H9 (cell line): ENCODE measurements at regions not wholly inside any gene's neighbourhood (a gene's known extent, or its start where the extent isn't known, plus 50 kb on each side); places are given as distances from the start of the nearest gene placed in this dataset.

Experiments
- DNase-seq: peaks from one replicate; pipeline ENCODE4 v3.0.0-alpha.2; 2017
- H2AFZ ChIP-seq: one replicate; pipeline ENCODE4 v1.6.1; 2013; ENCODE audit warnings: mild to moderate bottlenecking, low read length, control low read depth, moderate library complexity
- H2AK5ac ChIP-seq: 2 replicates; pipeline ENCODE4 v1.6.1; 2013; ENCODE audit warnings: low read length, control low read depth, mixed read lengths; ENCODE audit not compliant: insufficient read length
- H2BK120ac ChIP-seq: one replicate; pipeline ENCODE4 v1.6.1; 2013; ENCODE audit warnings: low read depth, mild to moderate bottlenecking, low read length, control low read depth, inconsistent platforms; ENCODE audit not compliant: poor library complexity, severe bottlenecking
- H2BK12ac ChIP-seq: 2 replicates; pipeline ENCODE4 v1.6.1; 2013; ENCODE audit warnings: low read length, control low read depth, mixed read lengths, low read depth; ENCODE audit not compliant: insufficient read length
- H2BK15ac ChIP-seq: 2 replicates; pipeline ENCODE4 v1.6.1; 2013; ENCODE audit warnings: low read depth, low read length, control low read depth
- H2BK20ac ChIP-seq: one replicate; pipeline ENCODE4 v1.6.1; 2013; ENCODE audit warnings: low read depth, mild to moderate bottlenecking, low read length, control low read depth, inconsistent platforms; ENCODE audit not compliant: poor library complexity, severe bottlenecking
- H2BK5ac ChIP-seq: 2 replicates; pipeline ENCODE4 v1.6.1; 2013; ENCODE audit warnings: low read length, control low read depth, mixed read lengths; ENCODE audit not compliant: insufficient read length
- H3K14ac ChIP-seq: 2 replicates; pipeline ENCODE4 v1.6.1; 2013; ENCODE audit warnings: low read length, control low read depth; ENCODE audit not compliant: insufficient read depth
- H3K18ac ChIP-seq: 2 replicates; pipeline ENCODE4 v1.6.1; 2013; ENCODE audit warnings: low read depth, mild to moderate bottlenecking, mixed read lengths, low read length, control low read depth; ENCODE audit not compliant: insufficient read length
- H3K23ac ChIP-seq: 2 replicates; pipeline ENCODE4 v1.6.1; 2013; ENCODE audit warnings: low read length, control low read depth, mixed read lengths, low read depth; ENCODE audit not compliant: insufficient read length
- H3K23me2 ChIP-seq: 2 replicates; pipeline ENCODE4 v1.6.1; 2013; ENCODE audit warnings: low read depth, mild to moderate bottlenecking, mixed read lengths, low read length, control low read depth; ENCODE audit not compliant: insufficient read length, poor library complexity, severe bottlenecking
- H3K27ac ChIP-seq: 2 replicates; pipeline ENCODE4 v1.5.1; 2013; ENCODE audit warnings: low read length, control low read depth, mixed read lengths, low read depth; ENCODE audit not compliant: insufficient read length
- H3K27me3 ChIP-seq: 2 replicates; pipeline ENCODE4 v1.6.1; 2013; ENCODE audit warnings: low read length, control low read depth, inconsistent platforms; ENCODE audit not compliant: insufficient read depth
- H3K4ac ChIP-seq: 2 replicates; pipeline ENCODE4 v1.6.1; 2013; ENCODE audit warnings: low read depth, mild to moderate bottlenecking, control low read depth, inconsistent platforms, low read length, moderate library complexity
- H3K4me1 ChIP-seq: 2 replicates; pipeline ENCODE4 v1.6.1; 2013; ENCODE audit warnings: low read length, control low read depth, inconsistent platforms; ENCODE audit not compliant: insufficient read depth
- H3K4me2 ChIP-seq: 2 replicates; pipeline ENCODE4 v1.6.1; 2013; ENCODE audit warnings: low read length, control low read depth, mixed read lengths; ENCODE audit not compliant: insufficient read length, insufficient read depth
- H3K56ac ChIP-seq: 2 replicates; pipeline ENCODE4 v1.6.1; 2013; ENCODE audit warnings: low read depth, mild to moderate bottlenecking, mixed read lengths, low read length, control low read depth; ENCODE audit not compliant: insufficient read length
- H3K79me1 ChIP-seq: 2 replicates; pipeline ENCODE4 v1.6.1; 2013; ENCODE audit warnings: low read depth, mild to moderate bottlenecking, moderate library complexity, low read length, control low read depth, inconsistent platforms; ENCODE audit not compliant: insufficient read depth, poor library complexity, severe bottlenecking
- H3K79me2 ChIP-seq: 2 replicates; pipeline ENCODE4 v1.6.1; 2013; ENCODE audit warnings: low read length, control low read depth, inconsistent platforms; ENCODE audit not compliant: insufficient read depth
- H3K9ac ChIP-seq: 2 replicates; pipeline ENCODE4 v1.6.1; 2013; ENCODE audit warnings: low read length, control low read depth, mixed read lengths; ENCODE audit not compliant: insufficient read length; ENCODE audit errors: extremely low read depth
- H3K9me3 ChIP-seq: one replicate; pipeline ENCODE4 v1.6.1; 2013; ENCODE audit warnings: low read depth, low read length, inconsistent platforms; ENCODE audit not compliant: control insufficient read depth
- H3T11ph ChIP-seq: one replicate; pipeline ENCODE4 v1.6.1; 2013; ENCODE audit warnings: mild to moderate bottlenecking, low read length, control low read depth, inconsistent platforms
- H4K20me1 ChIP-seq: one replicate; pipeline ENCODE4 v1.6.1; 2013; ENCODE audit not compliant: control insufficient read depth, insufficient read length, insufficient read depth
- H4K5ac ChIP-seq: 2 replicates; pipeline ENCODE4 v1.6.1; 2013; ENCODE audit warnings: low read depth, mild to moderate bottlenecking, mixed read lengths, low read length, control low read depth; ENCODE audit not compliant: insufficient read length
- H4K8ac ChIP-seq: replicated peaks from 2 replicates; pipeline ENCODE4 v1.6.1; 2013; ENCODE audit warnings: low read length, control low read depth, mixed read lengths, low read depth; ENCODE audit not compliant: insufficient read length
- H4K91ac ChIP-seq: 2 replicates; pipeline ENCODE4 v1.6.1; 2013; ENCODE audit warnings: low read depth, mild to moderate bottlenecking, moderate library complexity, mixed read lengths, low read length, control low read depth; ENCODE audit not compliant: insufficient read length
- H3K27ac Mint-ChIP-seq, 3 experiments: 2 replicates in 2 of 3; 3 replicates in 1 of 3; pipeline ENCODE4 v1.8.0; 2020 to 2021; ENCODE audit warnings: mixed read lengths in 3 of 3, mild to moderate bottlenecking in 1 of 3, moderate library complexity in 1 of 3
- H3K27me3 Mint-ChIP-seq: 2 replicates; pipeline ENCODE4 v1.8.0; 2021; ENCODE audit warnings: low read depth, mild to moderate bottlenecking, moderate library complexity, mixed read lengths
- H3K36me3 Mint-ChIP-seq, 3 experiments: 2 replicates in 2 of 3; 3 replicates in 1 of 3; pipeline ENCODE4 v1.8.0; 2020 to 2021; ENCODE audit warnings: low read depth in 3 of 3, mixed read lengths in 3 of 3; ENCODE audit not compliant: insufficient read depth in 1 of 3
- H3K4me1 Mint-ChIP-seq, 2 experiments: 2 replicates each; pipeline ENCODE4 v1.8.0; 2020; ENCODE audit warnings: mixed read lengths in 2 of 2
- H3K4me3 Mint-ChIP-seq, 2 experiments: 2 replicates in 1 of 2; 3 replicates in 1 of 2; pipeline ENCODE4 v1.8.0; 2020 to 2021; ENCODE audit warnings: mild to moderate bottlenecking in 2 of 2, mixed read lengths in 2 of 2, moderate library complexity in 1 of 2
- H3K9me3 Mint-ChIP-seq, 2 experiments: 2 replicates in 1 of 2; 3 replicates in 1 of 2; pipeline ENCODE4 v1.8.0; 2020; ENCODE audit warnings: mild to moderate bottlenecking in 2 of 2, mixed read lengths in 2 of 2, moderate library complexity in 1 of 2
- CTCF ChIP-seq: fragments of 200-600 bp; sonication (generic); conservative IDR thresholded peaks from 3 replicates; pipeline ENCODE4 v1.8.0; 2021; ENCODE audit warnings: antibody characterized with exemption, mild to moderate bottlenecking

GRCh38 chr1:229098361-229098760, 172.6 kb upstream of the RAB4A start:
- Histone ChIP-seq H3K27me3 (no peaks in the 10 kb centered on the region), H4K8ac (no peak overlapping the region), H2BK15ac (no peak overlapping the region), H3K9ac (no peak overlapping the region), H3K4me2 (no peak overlapping the region), H3K23ac (no peak overlapping the region), H4K91ac (no peak overlapping the region), H2AK5ac (no peak overlapping the region), H3K9me3 (no peaks in the 10 kb centered on the region), H3K79me2 (no peaks in the 10 kb centered on the region), H2BK20ac (no peak overlapping the region), H3K4me1 (peaks cover 5% of the 10 kb centered on the region; the same call in 1 of the 2 replicates), H3K4ac (no peak overlapping the region), H4K5ac (no peak overlapping the region), H3K14ac (no peak overlapping the region), H3K23me2 (no peaks in the 10 kb centered on the region), H3T11ph (no peak overlapping the region), H2BK5ac (no peak overlapping the region), H4K20me1 (no peaks in the 10 kb centered on the region), H3K18ac (no peak overlapping the region), H3K56ac (no peak overlapping the region), H3K27ac (no peak overlapping the region), H2BK12ac (no peak overlapping the region), H3K79me1 (no peaks in the 10 kb centered on the region), H2AFZ (no peak overlapping the region), H2BK120ac (no peak overlapping the region)
- Mint-ChIP-seq H3K9me3 (peaks cover 6% of the 10 kb centered on the region in 2 experiments), H3K36me3 (peaks cover 0 to 12% (median 3%) of the 10 kb centered on the region in 3 experiments; a peak in 5 of 7 replicates), H3K27ac (no peak overlapping the region), H3K4me1 (peaks cover 49 to 52% of the 10 kb centered on the region in 2 experiments), H3K4me3 (no peak overlapping the region), H3K27me3 (no peaks in the 10 kb centered on the region)
- no peak for TF ChIP-seq CTCF
- no peak for DNase-seq
